ENCODE measurements at regions not wholly inside any gene's neighbourhood (a gene's known extent, or its start where the extent isn't known, plus 50 kb on each side); places are given as distances from the start of the nearest gene placed in this dataset.

- H2AFZ ChIP-seq = no peak overlapping the region
- H3K4me3 ChIP-seq = no peak overlapping the region
- H3K4me2 ChIP-seq = no peak overlapping the region
- DNase-seq (ENCODE audit: low spot score) = no peak
- peaks cover 10% of the 10 kb centered on the region; the same call in 1 of the 2 replicates for H3K9me2 ChIP-seq (ENCODE audit: insufficient read depth)
- no peaks in the 10 kb centered on the region for H4K20me1 ChIP-seq (replicated peaks; ENCODE audit: insufficient read depth)
- no peaks in the 10 kb centered on the region for H3K4me1 Mint-ChIP-seq
- H3K27me3 Mint-ChIP-seq (ENCODE audit: insufficient read depth, low read depth, poor library complexity) = no peaks in the 10 kb centered on the region
- H3K4me3 Mint-ChIP-seq = no peak overlapping the region
- H3F3A ChIP-seq (replicated peaks; ENCODE audit: low read depth) = no peaks in the 10 kb centered on the region
- H3K36me3 ChIP-seq (ENCODE audit: insufficient read depth) = no peaks in the 10 kb centered on the region; the same call in 1 of the 2 replicates
- H3K9me3 Mint-ChIP-seq = peaks cover 29% of the 10 kb centered on the region
- H3K36me3 Mint-ChIP-seq (ENCODE audit: low read depth) = peaks cover 20% of the 10 kb centered on the region
- H3K27ac Mint-ChIP-seq = no peak overlapping the region
- no peaks in the 10 kb centered on the region for H3K27me3 ChIP-seq (ENCODE audit: insufficient read depth)
- no peak overlapping the region for H3K27ac ChIP-seq (ENCODE audit: low read depth)
- H3K4me1 ChIP-seq (ENCODE audit: insufficient read depth) = no peaks in the 10 kb centered on the region
- TF ChIP-seq ETS1 (IDR thresholded peaks at IDR 0.05) (no peak), ZNF114 (CRISPR knock-in tag; IDR thresholded peaks at IDR 0.05) (no peak), EZH2phosphoT487 (IDR thresholded peaks at IDR 0.05; ENCODE audit: unreplicated experiment) (no peak), POLR2AphosphoS5 (IDR thresholded peaks at IDR 0.05; ENCODE audit: low read depth) (no peak), STAT1 (IDR thresholded peaks at IDR 0.05; ENCODE audit: unreplicated experiment) (no peak), ZNF331 (CRISPR knock-in tag; IDR thresholded peaks at IDR 0.05; ENCODE audit: low read depth) (no peak)
- ATAC-seq = no peak
- H3K79me2 ChIP-seq (replicated peaks; ENCODE audit: insufficient read depth) = no peaks in the 10 kb centered on the region
These were observed 153.9 kb upstream of the KIF2B start for GRCh38 chr17:53668854-53669253.

GRCh38 chr17:53662608-53663007 is 160.1 kb upstream of the KIF2B start:
- no peak for ATAC-seq
- H3K36me3 Mint-ChIP-seq (ENCODE audit: low read depth) = peaks cover 9% of the 10 kb centered on the region
- H3K27me3 Mint-ChIP-seq (ENCODE audit: insufficient read depth, low read depth, poor library complexity) = no peaks in the 10 kb centered on the region

More at GRCh38 chr17:53662608-53663007, 160.1 kb upstream of the KIF2B start:
- DNase-seq (ENCODE audit: low spot score) = no peak
- no peaks in the 10 kb centered on the region for H3K79me2 ChIP-seq (replicated peaks; ENCODE audit: insufficient read depth)
- no peak overlapping the region for H3K27ac ChIP-seq (ENCODE audit: low read depth)
- no peaks in the 10 kb centered on the region for H3K36me3 ChIP-seq (ENCODE audit: insufficient read depth)
- Mint-ChIP-seq H3K27ac (no peak overlapping the region), H3K4me1 (peaks cover 3% of the 10 kb centered on the region; the same call in 1 of the 3 replicates), H3K9me3 (peaks cover 16% of the 10 kb centered on the region), H3K4me3 (no peak overlapping the region)
- H4K20me1 ChIP-seq (replicated peaks; ENCODE audit: insufficient read depth) = no peaks in the 10 kb centered on the region
- no peak overlapping the region for H3K4me2 ChIP-seq
- no peaks in the 10 kb centered on the region for H3K27me3 ChIP-seq (ENCODE audit: insufficient read depth)
- no peak overlapping the region for H3K4me3 ChIP-seq
- H3F3A ChIP-seq (replicated peaks; ENCODE audit: low read depth) = no peaks in the 10 kb centered on the region
- no peak for TF ChIP-seq ZNF462 (CRISPR knock-in tag; IDR thresholded peaks at IDR 0.05)
- TF ChIP-seq EZH2 (IDR thresholded peaks at IDR 0.05; ENCODE audit: low read depth, unreplicated experiment) = no peak
- no peak for TF ChIP-seq CTCF (conservative IDR thresholded peaks at IDR 0.05; ENCODE audit: low read depth in 2 of 2)
- TF ChIP-seq ZNF114 (CRISPR knock-in tag; IDR thresholded peaks at IDR 0.05) = no peak
- no peak for TF ChIP-seq NANOG (IDR thresholded peaks at IDR 0.05; ENCODE audit: borderline replicate concordance)
- H2AFZ ChIP-seq = 0 out of 2 replicates have a peak overlapping the region, but pooled peaks have one; percentile 30
- peaks cover 7% of the 10 kb centered on the region; the same call in 1 of the 2 replicates for H3K4me1 ChIP-seq (ENCODE audit: insufficient read depth)
- peaks cover 15% of the 10 kb centered on the region; the same call in 1 of the 2 replicates for H3K9me2 ChIP-seq (ENCODE audit: insufficient read depth)

All from GM23338 (cell line).